DLD1 (cell line): ENCODE measurements at regions not wholly inside any gene's neighbourhood (a gene's known extent, or its start where the extent isn't known, plus 50 kb on each side); places are given as distances from the start of the nearest gene placed in this dataset.

ENCODE experiments used
- in situ Hi-C: cut with HindIII; loops from 2 replicates; pipeline ENCODE4 v1.10.0; 2017; ENCODE audit warnings: low sequenced_read_pairs

DNA sequence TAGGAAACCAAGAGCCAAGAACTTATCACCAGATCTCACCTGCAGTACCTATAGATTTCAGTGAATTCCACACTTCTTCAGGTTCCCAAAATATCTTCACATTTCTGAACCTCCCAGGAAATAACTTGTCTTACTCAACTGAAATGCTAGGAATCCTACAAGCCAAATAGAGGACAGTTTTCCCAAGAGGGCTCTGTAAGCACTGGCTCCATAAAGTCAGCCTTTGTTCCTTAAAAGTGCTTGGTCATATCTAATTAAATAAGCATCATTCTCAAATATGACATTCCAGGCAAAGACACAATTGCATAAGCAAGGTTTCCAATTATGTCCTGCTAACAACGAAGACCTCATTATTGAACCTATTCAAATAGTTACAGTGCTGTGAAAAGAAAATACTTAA is 154.6 kb upstream of the MGAT5 start:
- in situ Hi-C loops, result loop anchor here (25.0 kb wide), 1 partner anchor 212 kb away; no protein-coding TSS in a partner anchor

DNA sequence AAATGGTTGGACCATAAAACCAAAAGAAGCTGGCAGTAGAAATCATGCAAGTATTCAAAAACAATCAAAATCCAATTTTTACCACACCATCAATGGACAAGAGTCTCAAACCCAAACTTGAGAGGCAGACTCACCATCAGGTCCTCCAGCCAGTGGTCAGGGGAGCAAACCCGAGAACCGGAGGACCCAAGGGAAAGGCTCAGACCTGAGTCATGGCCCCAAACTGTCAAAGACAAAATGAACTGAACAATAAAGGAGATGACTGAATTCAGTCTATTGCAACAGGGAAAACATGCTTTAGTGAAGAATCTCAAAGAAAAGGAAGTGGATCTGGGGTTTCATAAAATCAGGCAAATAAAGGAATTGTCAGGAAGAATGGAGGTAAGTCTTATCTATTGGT is 150.7 kb upstream of the MGAT5 start:
- in situ Hi-C loops, result no loop called here

DNA sequence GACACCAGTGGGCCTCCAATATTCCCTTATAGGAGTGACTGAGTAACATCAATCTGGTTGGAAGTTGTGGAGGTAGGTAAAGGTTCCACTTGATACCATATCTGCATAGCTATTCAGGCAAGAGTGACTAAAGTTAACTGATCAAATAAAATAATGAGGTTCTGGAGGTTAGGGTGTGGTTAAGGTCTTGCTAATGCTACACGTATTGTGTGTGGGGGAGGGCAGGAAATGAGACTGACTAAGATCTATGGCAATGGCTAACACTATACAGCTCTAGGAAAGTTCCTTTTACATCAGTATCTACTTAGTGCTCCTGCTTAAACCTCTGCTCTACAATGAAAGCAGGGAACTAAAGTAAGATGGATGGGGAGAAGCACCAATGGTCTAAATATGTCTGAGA is 149.1 kb upstream of the MGAT5 start:
- in situ Hi-C loops, result no loop called here

DNA sequence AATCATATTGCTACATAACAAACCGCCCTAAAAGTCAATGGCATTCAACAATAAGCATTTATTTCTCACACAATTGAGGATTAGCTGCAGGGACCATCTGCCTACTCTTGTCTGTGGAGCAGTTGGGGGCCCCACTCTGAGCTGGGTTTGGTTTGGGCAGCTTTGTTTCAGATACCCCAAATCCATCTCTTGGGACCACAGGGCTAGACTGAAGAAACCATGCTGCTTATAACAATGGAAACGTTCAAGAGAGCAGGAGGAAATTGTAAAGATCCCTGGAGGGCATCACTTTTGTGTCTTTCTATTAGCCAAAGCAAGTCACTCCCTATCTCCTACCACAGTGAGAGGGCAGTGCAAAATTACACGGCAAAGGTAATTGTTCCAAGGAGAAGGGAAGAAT is 146.5 kb upstream of the MGAT5 start:
- in situ Hi-C loops, result no loop called here

DNA sequence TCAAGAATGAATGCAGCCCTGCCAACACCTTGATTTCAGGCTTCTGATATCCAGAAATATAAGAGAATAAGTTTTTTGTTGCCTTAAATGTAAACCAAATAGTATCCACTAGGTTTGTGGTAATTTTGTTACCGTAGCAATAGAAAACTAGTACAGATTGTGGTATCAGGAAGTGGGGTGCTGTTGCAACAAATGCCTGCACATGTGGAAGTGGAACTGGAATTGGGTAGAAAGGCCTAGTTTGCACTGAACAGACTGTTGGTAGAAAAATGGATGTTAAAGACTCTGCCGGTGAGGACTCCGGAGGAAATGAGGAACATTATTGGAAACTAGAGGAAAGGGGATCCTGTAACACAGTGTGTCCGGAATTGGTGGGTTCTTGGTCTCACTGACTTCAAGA is 145.8 kb upstream of the MGAT5 start:
- in situ Hi-C loops, result no loop called here

DNA sequence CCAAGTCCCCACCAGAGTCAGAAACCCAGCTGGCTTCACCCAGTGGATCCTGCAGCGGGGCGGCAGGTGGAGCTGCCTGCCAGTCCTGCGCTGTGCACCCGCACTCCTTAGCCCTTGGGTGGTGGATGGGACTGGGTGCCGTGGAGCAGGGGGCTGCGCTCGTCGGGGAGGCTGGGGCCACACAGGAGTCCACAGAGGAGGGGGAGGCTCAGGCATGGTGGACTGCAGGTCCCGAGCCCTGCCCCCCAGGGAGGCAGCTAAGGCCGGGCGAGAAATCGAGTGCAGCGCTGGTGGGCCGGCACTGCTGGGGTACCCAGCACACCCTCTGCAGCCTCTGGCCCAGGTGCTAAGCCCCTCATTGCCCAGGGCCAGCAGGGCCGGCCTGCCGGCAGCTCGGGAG is 144.6 kb upstream of the MGAT5 start:
- in situ Hi-C loops, result no loop called here

DNA sequence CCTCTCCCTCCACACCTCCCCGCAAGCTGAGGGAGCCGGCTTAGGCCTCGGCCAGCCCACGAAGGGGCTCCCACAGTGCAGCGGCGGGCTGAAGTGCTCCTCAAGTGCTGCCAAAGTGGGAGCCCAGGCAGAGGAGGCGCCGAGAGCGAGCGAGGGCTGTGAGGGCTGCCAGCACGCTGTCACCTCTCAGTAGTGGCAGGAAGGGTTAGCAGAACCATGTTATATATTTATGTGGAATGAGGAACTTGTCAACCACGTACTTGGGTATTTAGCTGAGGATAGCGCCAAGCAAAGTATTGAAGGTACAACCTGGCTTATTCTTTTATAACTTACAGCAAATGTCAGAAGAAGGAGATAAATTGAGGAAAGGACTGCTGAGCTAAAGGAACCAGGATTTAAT is 144.1 kb upstream of the MGAT5 start:
- in situ Hi-C loops, result no loop called here

DNA sequence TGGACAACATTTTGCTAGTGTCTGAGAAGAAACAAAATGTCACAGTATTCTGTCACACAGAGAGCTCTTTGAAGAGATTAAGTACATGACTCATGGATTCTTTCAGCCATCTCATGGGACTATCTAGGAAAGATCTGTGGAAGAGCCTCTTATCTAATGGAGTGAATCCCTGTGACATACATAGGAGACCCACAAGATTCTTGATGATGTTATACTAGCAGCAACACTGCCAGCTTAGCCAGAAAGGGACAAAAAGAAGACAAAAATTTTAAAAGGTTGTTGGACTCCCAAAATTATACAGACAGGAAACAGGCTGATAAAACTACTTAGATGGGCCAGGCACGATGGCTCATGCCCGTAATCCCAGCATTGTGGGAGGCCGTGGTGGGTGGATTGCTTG is 143.3 kb upstream of the MGAT5 start:
- in situ Hi-C loops, result no loop called here

DNA sequence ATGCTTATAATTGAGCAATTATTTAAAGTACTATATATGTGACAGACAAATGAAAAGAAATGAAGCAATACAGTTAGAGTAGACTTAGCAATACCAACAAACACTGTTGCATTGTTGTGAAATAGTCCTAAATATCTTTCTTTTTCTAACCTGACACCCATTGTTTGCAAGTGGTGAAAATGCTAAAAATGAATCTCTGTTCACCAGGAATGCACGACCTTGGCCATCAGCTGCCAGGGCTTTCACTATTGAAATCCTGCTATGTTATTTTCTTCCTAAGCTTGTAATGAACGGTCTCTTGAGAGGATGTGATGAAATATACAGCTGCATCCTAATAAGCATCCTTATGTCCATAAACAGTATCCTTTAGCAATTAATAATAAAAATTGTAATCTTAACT is 136.2 kb upstream of the MGAT5 start:
- in situ Hi-C loops, result no loop called here

DNA sequence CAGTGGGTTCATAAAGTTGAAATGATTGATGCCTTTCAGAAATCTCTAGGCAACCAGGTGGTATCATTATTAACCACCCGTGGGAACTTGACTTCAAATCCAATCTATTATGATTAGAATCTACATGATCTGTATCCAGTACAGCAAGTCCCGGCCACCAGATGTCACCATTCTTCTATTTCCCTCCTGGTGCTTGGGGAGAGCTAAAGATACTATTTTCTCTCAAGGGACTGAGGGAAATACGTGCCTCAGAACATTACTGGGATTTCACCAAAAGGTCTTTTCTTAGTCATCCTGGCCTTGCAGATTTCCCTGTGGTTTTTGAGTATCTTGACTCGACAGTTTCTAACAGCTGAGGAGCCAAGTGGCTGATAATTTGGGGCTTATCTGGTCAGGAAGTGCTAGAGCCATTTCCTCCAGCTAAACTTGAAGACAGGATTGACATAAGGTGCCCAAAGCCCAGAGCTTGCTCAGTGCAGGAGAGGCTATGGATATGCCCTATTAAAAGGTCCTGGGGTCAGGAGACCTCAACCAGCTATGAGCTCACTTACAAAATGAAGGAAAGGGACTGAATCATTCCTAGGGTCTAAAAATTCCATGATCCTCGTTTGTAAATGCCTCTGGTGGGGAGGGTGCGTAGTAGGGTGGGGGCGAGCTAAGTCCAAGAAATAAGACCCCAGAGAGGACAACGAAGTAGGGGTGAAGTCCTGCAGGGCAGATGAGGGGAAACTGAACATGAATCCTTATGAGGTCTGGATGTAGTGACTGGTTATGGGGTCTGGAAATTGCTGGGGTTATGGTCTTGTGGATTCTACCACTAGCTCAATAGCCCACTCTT is 135.4 kb upstream of the MGAT5 start:
- in situ Hi-C loops, result no loop called here

DNA sequence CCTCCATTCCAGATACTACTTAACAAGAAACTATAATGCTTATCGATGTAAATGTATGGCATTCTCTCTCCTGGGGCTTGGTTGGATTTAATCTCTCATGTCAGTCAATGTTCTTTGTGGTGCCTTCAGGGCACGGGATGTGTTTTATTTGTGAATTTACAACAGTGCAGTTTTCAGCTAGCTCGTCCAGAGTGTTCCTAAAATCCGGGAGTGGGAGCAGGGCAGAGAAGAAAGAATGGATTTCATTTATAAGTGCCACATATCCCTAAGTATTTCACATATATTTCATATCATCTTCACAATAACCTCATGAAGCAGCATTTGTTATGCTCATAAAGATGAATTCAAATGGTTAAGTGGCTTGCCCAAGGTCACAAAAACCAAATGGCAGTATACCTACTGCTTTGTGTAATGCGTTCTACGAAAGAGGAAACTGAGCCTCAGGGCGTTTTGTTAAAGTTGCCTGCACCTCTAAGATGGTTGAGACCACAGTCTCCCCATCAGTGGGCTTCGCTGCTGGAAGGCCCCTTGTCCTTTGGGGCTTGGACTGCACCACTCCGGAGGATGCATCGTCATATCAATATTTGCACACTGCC is 134.7 kb upstream of the MGAT5 start:
- in situ Hi-C loops, result no loop called here

DNA sequence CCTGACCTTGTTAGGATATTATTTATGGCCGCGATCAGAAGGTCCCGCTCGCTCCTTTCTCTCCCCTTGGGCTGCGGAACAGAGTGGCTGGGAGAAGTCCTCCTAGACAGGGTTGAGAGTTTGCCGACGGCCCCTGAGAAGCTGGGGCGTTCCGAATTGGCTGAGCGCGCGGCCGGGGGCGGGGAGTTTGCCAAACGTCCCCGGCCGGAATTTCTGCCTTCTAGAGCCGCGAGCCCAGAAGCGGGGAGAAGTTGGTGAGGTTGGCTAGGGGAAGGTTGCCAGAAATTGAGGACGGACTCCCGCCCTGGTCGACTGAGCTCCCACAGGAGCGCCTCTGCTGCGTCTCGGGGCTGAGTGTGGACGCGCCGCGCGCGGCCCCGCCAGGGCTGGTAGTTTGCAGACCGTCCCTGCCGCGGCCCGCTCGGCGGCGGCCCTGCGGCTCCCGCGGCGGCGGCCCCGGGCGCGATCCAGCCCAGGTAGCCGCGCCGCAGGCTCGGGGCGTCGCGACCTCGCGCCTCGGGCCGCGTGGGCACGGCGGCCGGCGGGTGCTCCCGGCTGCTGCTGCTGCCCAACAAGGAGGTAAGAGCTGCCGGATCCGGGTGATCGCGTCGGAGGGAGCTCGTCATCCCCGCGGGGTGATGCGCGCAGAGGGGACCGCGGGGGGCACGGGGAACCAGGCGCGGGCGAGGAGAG is 134.0 kb upstream of the MGAT5 start:
- in situ Hi-C loops, result no loop called here

DNA sequence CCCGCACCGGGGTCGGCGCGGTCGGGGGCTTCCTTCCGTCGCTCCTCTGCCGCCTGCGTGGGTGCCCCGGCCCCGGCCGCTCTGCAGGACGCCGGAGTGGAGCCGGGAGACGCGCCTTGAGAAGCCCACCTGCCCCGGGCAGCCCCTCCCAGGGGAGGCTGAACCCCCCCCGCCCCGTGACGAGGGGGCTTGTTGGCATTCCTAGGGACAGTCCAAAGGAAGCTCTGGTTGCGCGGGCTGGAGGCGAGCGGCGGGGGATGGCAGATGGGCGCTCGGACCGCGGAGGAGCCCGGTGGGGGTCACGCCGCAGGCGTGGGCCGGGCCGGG is 133.5 kb upstream of the MGAT5 start:
- in situ Hi-C loops, result no loop called here

DNA sequence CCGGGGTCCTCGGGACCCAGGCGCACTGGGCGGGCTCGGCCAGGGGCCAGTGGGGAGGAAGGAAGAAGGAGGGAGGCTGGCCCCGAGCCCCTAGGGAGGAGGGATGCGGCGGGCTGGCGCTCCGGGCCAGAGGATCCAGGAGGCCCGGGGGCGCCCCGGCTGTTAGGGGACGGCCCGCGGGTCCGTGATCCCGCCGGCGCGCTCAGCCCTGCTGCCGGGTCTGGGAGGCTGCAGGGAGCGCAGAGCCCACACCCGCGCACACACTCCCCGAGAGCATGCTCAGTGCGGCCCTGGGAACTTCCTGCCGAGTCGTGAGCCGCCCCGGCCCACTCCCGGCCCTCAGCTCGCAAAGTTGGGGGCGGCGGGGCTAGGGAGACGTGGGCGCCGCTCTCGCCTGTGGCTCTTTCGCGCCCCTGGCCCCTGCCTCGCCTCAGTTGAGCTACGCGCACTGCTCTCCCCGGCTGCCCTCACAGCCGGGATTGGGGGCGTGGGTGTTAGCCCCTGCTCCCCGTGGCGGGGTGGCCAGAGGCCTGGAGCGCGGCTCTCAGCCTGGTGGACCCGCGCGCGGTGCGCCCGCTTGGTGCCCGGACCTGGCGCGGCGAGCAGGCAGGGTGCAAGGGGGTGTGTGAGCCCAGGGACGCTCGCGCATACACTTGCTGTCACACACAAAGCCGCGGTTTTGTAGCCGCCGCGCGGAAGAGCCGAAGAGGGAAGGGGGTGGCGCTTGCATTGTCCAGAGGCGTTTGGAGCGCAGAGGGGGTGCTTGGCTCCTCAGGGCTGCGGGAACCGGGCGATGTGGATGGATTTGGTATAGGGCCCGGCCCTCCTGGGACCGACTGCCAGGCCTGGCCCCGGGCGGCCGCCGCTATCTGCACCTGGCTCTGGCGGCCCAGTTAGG is 132.9 kb upstream of the MGAT5 start:
- in situ Hi-C loops, result no loop called here

DNA sequence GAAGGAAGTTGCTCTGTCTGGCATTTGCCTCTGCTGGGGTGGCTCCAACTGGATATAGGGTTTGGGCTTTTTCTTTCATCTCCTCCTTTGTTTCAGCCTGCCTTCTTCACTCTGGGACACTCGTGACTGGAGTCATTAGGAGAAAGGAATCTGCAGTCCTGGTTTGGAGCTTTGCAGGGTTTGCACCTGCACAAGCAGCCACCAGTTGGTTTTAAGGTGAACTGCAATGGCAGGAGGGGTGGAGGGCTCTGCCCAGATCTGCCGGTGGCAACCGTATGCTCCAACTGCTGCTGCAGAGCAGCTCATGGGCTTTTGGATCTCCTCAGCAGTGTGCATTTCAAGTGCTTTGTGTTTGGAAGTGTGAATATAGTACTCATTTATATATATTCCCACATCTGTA is 131.3 kb upstream of the MGAT5 start:
- in situ Hi-C loops, result no loop called here

DNA sequence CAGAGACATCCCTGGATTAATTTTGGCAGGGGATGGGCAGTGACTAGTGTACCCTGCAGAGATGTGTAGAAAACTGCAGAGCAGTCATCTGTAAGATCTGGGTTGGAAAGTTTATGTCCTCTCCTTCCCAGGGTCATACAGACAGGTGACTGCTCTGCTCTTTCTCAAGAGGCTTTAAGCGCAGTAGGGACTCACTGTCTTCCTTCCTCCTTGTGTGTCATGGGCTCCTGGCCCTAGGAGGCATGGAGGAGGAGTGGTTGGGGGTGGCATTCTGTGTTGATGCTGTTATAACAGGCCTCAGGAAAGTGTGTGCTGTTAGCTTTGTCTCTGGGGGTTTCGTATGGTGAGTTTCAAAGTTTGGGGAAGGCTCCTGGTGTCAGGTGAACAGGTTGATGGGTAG is 130.5 kb upstream of the MGAT5 start:
- in situ Hi-C loops, result no loop called here

DNA sequence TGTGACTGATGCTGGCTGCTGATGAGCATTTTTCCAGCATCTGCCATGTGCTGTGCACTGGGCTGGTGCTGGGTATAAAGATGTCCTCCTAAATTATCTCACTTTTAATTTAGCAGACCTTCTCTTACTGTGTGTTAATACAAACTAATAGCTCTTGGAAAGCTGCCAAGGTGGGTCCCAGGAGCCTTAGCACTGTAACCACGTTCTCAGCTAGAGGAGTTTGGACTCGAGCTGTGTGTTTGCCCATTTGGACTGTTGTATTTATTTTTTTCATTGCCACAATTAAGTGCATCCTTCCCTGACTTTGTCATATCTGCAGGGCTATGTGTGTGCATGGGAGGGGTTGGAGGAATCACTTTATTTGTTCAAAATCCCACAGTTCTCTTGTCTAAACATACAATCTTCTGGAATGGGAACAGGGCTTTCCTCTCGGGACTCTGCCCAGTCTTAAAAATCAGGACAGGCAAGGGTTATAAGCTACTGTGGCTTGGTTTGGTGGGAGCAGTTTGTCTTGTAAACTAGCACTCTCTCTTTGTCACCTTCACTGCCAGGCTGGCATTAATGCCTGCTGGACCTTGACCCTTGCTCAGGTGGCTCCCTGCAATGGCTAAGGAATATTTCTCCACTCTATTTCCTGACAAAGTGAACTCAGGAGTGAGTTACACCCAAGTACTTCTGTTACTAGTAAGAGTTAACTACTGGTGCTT is 129.7 kb upstream of the MGAT5 start:
- in situ Hi-C loops, result no loop called here

DNA sequence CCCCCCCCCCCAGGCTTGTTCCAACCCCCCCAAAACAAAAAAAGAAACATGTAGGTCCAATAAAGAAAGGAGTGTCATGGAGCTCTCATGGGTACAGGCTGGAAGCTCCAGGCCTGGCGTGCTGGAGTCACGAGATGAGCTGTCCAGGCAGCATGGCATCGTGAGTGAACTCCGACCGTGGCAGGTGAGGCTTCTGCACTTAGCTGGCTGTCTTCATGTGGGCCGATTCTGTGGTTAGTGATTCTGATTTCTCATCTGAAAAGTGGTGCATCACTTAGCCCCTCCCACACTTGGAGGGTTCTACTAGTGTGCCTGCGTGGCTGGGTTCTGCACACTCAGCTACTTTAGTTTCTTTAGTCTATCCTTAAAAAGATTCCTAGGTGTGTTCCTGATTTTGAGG is 126.4 kb upstream of the MGAT5 start:
- in situ Hi-C loops, result no loop called here

DNA sequence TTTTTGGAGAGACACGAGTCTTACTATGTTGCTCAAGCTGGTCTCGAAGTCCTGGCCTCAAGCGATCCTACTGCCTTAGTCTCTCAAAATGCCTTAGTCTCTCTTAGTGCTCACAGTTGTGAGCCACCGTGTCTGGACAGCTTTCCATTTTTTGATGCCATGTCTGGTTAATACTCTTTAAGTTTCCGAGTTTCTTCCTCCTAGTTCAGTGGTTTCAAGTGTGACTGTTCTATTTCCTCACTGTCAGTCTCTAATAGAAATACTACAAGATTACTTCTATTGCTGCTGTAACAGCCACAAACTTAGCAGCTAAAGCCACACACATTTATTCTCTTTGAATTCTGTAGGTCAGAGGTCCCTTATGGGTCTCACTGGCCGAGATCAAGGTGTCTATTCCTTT is 125.1 kb upstream of the MGAT5 start:
- in situ Hi-C loops, result no loop called here

DNA sequence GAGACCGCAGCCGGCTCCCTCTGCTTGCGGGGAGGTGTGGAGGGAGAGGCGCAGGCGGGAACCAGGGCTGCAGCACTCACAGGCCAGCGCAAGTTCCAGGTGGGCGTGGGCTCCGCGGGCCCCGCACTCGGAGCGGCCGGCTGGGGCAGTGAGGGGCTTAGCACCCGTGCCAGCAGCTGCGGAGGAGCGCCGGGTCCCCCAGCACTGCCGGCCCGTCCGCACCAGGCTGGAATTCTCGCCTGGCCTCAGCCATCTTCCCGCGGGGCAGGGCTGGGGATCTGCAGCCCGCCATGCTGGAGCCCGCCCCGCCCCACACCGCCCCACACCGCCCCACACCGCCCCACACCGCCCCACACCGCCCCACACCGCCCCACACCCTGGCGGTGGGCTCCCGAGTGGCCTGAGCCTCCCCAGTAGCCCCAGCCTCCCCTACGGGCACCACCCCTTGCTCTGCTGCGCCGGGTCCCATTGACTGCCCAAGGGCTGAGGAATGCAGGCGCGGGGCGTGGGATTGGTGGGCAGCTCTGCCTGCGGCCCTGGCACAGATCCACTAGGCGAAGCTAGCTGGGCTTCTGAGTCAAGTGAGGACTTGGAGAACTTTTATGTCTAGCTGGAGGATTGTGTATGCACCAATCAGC is 123.9 kb upstream of the MGAT5 start:
- in situ Hi-C loops, result no loop called here
